Ramos (cell line): ENCODE measurements at regions not wholly inside any gene's neighbourhood (a gene's known extent, or its start where the extent isn't known, plus 50 kb on each side); places are given as distances from the start of the nearest gene placed in this dataset.

ENCODE experiments used
- in situ Hi-C: fragments of 300-500 bp; cut with MboI; formaldehyde crosslinking; loops from one replicate; pipeline ENCODE4 v1.14.3; 2022; ENCODE audit warnings: low sequenced_read_pairs; ENCODE audit not compliant: unreplicated experiment

- in situ Hi-C loops, result no loop called here
These were observed 673.9 kb downstream of the SLC16A7 start for GRCh38 chr12:60269611-60270269.

GRCh38 chr12:60271816-60272215 is 676.0 kb downstream of the SLC16A7 start:
- in situ Hi-C loops, result no loop called here

GRCh38 chr12:60278209-60278608 is 682.4 kb downstream of the SLC16A7 start:
- in situ Hi-C loops, result no loop called here

GRCh38 chr12:60279221-60279620 is 683.4 kb downstream of the SLC16A7 start:
- in situ Hi-C loops, result no loop called here

DNA sequence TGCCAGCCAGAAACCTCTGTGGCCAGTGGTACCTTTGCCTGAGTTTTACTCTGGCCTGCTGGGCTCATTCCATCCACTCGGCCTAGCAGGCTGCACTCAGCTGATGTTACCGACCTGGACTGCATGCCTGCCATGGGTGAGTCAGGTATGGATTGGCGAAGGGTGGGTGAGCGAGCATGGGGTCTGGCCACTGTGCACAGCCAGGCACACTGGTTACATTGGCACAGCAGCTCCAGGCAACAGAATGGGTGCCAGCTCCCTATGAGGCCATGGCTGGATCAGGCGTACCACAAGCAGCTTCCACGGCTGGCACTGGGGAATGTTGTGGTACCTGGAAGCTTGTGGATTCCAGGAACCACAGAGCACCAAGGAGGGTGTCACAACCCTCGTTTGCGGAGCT is 685.7 kb downstream of the SLC16A7 start:
- in situ Hi-C loops, result no loop called here

DNA sequence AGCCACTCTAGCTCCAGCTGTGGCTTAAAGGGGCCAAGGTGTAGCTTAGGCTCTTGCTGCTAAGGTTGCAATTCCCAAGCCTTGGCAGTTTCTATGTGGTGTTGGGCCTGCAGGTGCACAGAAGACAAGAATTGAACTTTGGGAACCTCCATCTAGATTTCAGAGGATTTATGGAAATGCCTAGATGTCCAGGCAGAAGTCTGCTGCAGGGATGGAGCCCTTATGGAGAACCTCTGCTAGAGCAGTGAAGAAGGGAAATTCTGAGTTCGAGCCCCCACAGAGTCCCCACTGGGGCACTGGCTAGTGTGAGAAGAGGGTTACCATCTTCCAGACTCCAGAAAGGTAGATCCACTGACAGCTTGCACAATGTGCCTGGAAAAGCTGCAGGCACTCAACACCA is 694.7 kb downstream of the SLC16A7 start:
- in situ Hi-C loops, result no loop called here

- in situ Hi-C loops, result no loop called here
These were observed 712.6 kb downstream of the SLC16A7 start for GRCh38 chr12:60308366-60308991.

DNA sequence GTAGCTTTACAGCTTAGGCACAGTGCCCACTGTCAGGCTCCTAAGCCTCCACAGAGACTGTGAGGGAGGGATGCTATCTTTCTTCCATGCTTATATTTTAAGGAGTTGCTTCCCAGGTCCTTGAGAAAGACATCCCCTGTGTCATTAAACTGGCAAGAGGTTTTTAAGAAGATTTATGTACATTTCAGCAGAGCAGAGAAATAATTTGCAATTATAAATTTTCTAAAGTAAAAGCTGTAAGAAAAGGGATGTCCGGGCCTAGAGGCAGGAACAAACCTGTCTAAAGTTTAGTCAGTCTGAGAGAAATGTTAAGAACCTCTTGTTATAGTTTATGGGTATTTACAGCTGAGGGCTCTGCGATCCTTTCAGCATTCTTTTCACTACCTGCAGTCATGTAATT is 716.1 kb downstream of the SLC16A7 start:
- in situ Hi-C loops, result no loop called here

DNA sequence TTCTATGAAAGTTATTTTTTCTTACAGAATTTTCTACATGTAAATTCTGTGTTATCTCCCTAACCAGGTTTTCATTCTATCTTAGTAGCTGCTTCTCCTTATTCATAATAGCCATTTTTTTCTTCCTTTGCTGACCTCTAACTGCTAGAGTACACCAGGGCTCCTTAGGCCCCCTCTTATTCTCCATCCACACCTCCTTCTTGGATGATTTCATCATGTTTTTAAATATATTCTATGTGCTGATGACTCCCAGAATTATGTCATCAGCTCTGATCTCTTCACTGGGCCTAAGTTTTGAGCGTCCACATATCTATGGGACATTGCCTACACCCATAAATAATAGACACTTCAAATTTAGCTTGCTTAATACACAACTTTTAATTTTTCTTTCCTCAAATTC is 721.5 kb downstream of the SLC16A7 start:
- in situ Hi-C loops, result no loop called here

DNA sequence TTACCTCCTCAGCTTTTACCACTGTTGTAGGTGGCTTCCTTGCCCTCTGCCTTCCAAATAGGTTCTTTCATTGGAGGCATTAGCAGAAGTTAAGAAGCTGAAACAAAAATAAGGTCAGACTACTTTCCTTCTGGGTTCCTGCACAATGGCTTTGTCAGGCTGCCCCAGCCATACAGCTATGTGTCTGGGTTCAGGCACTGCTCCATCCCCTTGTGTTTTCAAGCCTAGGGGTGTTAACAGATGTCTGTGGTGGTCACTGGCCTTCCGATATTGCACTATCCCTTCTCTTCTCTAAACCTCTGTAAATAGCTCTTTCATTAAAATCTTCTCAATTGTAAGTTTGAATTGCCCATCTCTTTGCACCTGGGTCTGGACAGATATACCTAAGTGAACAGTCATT is 728.9 kb downstream of the SLC16A7 start:
- in situ Hi-C loops, result no loop called here

GRCh38 chr12:60333461-60333860 is 737.6 kb downstream of the SLC16A7 start:
- in situ Hi-C loops, result no loop called here

DNA sequence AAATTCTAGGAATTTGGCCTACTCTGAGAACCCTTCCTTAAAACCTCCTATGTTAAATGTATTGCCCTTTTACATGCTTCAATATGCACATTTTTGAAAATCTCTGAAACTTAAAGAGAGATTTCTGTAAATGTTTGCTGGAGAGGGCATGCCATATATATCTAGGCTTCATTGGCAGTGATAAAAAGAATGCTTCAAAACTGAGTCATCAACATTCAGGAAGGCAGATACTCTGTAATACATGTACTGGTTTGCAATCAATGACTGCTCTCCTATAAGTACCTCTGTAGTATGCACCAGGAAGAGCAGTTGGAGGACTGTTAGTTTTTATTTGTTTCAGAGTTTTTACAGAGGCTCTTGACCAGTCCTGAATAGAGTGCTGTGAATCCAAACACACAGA is 739.9 kb downstream of the SLC16A7 start:
- in situ Hi-C loops, result no loop called here

DNA sequence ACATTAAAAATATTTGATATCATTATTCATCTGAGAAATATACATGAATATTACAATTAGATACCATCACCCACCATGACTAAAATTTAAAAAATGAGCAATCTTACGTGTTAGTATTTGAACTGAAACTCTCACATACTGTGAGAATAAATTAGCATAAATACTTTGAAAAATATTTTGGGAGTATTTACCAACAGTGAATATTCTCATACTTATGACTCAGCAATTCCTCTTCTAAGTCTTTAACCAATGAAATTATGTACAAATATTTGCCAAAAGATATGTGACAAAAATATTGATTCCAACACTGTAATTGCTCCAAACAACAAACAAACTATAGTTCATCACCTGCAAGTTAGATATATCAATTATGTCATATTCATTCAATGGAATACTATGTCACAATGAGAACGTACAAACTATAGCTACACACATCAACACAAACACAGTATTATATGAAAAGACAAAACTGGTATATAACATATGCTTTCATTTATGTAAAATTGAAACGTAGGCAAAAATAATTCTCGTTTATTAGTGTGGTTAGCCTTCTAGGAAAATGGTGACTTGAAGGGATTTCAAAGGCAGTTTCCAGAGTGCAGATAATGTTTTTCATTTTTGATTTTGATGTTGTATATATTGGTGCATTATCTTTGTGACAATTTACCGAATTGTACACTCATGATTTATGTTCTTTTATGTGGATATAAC is 742.2 kb downstream of the SLC16A7 start:
- in situ Hi-C loops, result no loop called here

- in situ Hi-C loops, result no loop called here
These were observed 749.6 kb downstream of the SLC16A7 start for GRCh38 chr12:60345442-60345841.

- in situ Hi-C loops, result no loop called here
These were observed 753.6 kb downstream of the SLC16A7 start for GRCh38 chr12:60349232-60349978.

GRCh38 chr12:60387356-60387755 is 791.5 kb downstream of the SLC16A7 start:
- in situ Hi-C loops, result no loop called here

GRCh38 chr12:60391051-60391450 is 795.2 kb downstream of the SLC16A7 start:
- in situ Hi-C loops, result no loop called here

GRCh38 chr12:60391791-60392190 is 796.0 kb downstream of the SLC16A7 start:
- in situ Hi-C loops, result no loop called here

DNA sequence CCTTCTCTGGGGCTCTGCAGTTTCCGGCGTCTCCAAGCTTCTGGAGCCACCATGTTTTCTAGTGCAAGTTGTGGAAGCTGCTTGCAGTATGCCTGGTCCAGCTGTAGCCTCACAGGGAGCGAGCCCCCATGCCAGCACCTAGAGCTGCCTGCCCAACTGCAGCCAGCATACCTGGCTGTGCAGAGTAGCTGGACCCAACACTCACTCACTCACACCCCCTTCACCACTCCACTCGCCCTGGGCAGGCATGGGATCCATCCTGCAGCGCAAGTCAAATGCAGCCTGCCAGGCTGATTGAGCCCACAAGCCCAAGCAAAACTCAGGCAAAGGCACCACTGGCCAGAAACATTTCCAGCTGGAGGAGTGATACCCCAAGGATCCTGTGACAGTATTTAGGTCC is 797.3 kb downstream of the SLC16A7 start:
- in situ Hi-C loops, result no loop called here

GRCh38 chr12:60394665-60395064 is 798.8 kb downstream of the SLC16A7 start:
- in situ Hi-C loops, result no loop called here

- in situ Hi-C loops, result no loop called here
These were observed 802.7 kb downstream of the SLC16A7 start for GRCh38 chr12:60398547-60398946.
